NCI-H82 treated with DMSO at 0.1 percent for 48 hours (cell line): ENCODE measurements at regions not wholly inside any gene's neighbourhood (a gene's known extent, or its start where the extent isn't known, plus 50 kb on each side); places are given as distances from the start of the nearest gene placed in this dataset.
"Not testable (repeated sequence)": the region's sequence is repeated elsewhere in the genome, so short reads cannot be mapped to it uniquely, and the experiment has no call there.

ENCODE experiments used
- DNase-seq: peaks from one replicate; lab custom pipeline; 2025; ENCODE audit not compliant: unreplicated experiment; lab: John Stamatoyannopoulos, UW

DNA sequence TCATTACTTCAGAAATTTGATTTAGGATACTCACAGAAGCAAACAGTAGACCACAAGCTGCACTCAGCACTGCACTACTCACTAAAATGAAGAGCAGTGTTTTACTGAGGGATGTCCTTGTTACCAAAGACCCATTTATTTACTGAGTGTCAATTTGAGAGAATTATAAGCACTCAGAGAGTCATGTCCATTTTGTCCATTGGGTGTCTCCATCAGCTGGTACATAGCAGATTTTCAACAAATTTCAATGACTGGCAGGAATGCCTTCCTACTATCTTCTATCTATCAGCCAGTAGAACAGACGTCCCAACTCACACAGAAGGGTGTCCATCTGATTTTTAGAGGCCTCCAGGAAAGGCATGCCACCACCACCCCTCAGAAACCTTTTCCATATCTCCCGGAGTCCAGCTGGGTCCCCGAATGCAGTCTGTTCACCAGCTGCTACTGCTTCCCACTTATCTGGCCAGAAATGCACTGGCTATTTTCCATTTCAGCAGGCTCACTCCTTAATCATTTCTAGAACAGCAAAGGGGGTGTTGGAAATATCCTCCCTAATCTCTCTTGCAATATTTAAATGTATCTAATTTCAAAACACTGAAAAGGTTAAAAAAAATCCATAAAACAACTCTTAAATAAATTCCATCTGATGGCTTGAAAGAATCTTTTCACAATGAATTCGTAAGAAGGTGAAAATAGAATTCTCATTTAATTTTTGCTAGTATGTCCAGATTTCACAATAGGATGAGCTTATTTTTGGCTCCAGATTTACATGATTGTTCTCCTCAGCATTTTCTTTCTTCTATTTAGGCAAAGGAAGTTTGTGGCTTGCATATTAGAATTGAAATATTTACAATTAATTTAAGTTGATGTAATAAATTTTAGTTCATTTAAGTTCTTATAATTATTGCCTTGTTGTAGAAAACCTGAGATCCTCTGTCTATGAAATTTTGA lies 1164.0 kb upstream of the CELF2 start:
- no peak for DNase-seq

DNA sequence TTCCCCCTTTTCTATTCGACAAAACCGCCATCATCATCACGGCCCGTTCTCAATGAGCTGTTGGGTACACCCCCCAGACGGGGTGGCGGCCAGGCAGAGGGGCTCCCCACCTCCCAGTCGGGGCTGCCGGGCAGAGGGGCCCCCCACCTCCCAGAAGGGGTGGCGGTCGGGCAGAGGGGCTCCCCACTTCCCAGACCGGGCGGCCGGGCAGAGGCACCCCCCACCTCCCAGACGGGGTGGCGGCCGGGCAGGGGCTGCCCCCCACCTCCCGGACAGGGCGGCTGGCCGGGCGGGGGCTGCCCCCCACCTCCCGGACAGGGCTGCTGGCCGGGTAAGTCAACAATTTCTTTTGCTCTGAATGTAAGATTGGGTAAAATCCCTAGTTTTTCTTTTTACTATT lies 1162.2 kb upstream of the CELF2 start:
- DNase-seq: not testable (repeated sequence)

DNA sequence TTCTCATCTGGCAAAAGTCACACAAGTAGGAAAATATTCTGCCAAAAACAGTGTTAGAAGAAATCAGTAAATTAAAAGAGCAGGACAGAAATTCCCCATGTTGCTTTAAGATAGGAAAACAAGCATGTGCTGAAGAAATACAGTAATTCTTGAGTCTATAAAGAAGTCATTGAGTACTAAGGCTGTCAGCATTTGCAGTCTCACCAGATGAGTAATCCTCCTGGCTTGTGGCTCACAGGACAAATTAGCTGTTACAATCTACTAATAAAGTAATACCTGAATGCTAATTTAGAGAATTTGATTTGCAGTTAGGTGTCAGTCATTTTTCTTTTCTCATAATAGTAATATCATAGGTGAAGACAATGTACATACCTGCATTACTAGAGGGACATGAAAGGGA lies 1158.9 kb upstream of the CELF2 start:
- no peak for DNase-seq

GRCh38 chr10:9860045-9860444 lies 1157.6 kb upstream of the CELF2 start:
- DNase-seq: no peak

GRCh38 chr10:9863559-9864121 lies 1154.0 kb upstream of the CELF2 start:
- DNase-seq: no peak

- no peak for DNase-seq
Observed at GRCh38 chr10:9868499-9868898, 1149.2 kb upstream of the CELF2 start.

DNA sequence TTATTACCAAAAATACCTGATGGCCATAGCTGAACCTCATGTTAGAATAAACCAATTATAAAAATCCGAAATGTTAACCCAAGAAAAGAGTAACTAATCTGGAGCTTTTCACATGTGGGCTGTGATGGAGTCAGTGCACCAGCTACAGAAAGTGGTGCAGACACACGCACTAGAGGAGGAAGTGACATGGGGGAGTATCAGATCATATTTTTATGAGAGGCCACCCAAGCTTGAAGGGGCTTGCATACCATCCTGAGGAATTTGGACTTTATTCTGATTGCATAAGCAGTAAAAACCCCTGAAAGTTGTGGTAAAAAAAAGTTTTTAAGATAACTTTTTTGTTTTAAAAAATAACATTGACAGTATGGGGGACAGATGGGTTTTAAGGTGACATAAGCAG lies 1148.5 kb upstream of the CELF2 start:
- no peak for DNase-seq

DNA sequence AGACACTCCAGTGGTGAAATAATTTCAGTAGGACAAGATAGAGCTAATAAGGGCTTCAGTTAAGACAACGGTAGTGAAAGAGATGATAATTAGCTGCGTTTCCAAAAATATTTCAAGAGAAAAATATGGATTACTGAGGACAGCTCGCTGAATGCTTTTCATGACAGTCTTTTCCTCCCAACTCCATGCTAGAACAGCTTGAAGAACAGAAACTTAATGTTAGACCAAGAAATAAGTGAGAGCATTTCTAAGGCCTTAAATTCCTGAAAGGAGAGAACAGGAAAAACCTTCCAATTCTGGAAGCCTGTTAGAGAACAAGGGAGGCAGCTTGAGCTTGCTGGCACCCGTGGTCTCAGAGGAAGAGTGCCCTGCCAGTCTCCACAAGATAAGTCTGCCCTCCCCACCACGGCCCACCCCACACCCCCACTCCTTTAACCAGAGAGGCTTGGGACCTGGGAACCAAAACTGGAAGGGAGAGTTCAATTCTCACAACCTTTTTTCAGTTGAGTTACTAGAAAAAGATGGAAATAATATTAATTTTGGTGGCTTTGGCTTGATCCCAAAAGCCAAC lies 1148.0 kb upstream of the CELF2 start:
- no peak for DNase-seq

- DNase-seq: no peak
Observed at GRCh38 chr10:9875353-9875752, 1142.3 kb upstream of the CELF2 start.

DNA sequence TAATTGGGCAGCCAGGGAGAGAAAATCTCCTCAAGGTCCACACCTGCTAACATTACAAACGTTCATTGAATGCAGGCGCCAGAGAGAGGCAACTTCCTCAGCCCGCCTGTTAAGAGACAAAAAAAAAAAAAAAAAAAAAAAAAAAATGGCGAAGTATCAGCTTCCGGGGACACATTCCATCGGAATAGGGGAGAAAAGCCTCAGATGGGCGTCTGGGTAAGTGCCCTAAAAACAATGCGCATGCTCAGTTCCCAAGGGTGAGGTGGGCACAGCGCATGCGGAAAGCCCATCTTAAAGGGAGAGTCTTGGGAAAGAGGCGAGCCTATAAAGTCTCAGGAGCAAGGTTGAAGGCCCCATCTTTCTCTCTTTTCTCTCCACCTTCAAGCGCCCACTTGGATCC lies 1139.7 kb upstream of the CELF2 start:
- DNase-seq: no peak

DNA sequence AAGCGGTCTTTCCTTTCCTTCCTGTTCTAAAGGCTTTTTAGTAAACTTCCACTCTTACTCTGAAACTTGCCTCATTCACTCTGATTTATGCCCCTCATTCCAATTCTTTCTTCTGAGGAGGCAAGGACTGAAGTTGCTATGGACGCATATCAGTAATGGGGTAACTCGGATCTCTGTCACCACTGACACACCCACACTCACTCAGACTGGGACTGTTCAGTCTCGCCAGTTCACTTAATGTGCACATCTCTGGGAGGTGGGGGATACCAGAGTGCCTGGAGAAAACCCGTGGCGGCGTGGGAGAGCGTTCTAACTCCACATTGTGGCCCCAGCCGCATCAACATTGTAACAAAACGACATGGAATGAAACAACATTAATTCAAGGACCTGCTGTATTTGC lies 1139.3 kb upstream of the CELF2 start:
- DNase-seq: no peak

GRCh38 chr10:9885761-9886160 lies 1131.9 kb upstream of the CELF2 start:
- DNase-seq: no peak

DNA sequence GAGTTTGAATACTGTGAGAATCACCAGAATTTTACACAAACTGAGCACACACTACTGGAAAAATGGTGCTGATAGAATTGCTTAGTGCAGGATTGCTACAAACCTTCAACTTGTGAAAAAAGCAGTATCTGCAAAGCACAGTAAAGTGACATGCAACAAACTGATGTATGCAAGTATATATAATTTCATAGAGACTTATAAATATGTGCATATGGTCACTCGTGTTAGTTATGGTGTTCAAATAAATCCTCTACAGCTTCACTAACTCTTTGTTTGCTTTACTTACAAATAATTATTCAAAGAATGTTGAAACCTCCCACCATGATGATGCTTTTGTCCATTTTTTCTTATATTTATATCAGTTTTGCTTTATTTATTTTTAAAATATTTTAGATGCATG lies 1130.9 kb upstream of the CELF2 start:
- DNase-seq: no peak

DNA sequence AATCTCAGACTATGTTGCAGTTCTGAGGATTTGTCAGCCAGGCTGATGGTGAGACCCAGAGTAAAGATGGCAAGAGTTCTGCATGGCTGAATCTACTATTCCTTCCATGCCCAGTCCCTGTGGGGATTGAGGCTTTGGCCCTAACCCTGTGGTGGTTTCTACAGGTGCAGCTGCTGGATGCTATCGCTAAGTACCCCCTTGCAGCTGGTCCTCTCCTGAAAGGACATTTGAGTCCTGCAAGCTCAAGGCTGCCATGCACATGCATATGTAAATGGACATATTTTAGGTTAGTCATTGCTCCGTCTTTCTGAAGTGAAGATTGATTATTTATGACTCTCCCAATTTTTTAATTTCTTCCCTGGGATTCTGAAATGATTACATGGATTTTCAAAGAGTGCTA lies 1122.2 kb upstream of the CELF2 start:
- no peak for DNase-seq

- no peak for DNase-seq
Observed at GRCh38 chr10:9895981-9896380, 1121.7 kb upstream of the CELF2 start.

- no peak for DNase-seq
Observed at GRCh38 chr10:9898633-9899395, 1118.9 kb upstream of the CELF2 start.

DNA sequence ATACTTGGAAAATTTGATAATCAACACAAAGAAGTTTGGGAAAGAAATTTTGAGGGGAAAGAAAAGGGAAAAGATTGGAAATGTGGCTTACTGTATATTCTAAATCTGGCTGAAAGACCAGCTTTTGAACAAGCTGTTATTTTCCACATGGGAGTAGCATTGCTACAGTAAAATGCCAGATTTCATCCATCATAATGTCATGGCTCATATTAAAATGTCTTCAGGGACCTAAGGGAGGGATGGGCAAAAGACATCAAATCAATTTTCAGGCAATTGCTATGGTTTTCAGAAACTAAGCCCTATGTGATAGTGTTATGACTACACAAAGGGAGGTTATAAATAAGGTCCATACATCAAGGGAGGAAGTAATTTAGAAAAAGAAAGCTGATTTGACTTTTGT lies 1116.9 kb upstream of the CELF2 start:
- no peak for DNase-seq

DNA sequence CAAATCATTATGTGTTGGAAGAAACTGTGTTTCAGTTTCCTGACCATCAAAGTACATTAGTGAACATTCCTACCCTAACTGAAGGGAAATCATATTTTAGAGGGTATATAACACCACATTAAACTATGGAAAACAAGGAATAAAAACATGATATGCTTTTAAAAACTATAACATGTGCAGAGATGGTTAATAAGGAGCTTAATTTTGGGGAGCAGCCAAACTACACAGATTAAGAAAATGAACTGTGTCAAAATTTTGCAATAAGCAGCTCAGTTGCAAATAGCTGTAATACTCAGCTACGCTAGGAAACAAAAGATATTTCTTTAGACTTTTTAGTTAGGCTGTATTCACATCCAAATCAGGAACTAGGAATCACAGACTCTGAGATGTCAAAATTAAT lies 1115.7 kb upstream of the CELF2 start:
- DNase-seq: no peak

DNA sequence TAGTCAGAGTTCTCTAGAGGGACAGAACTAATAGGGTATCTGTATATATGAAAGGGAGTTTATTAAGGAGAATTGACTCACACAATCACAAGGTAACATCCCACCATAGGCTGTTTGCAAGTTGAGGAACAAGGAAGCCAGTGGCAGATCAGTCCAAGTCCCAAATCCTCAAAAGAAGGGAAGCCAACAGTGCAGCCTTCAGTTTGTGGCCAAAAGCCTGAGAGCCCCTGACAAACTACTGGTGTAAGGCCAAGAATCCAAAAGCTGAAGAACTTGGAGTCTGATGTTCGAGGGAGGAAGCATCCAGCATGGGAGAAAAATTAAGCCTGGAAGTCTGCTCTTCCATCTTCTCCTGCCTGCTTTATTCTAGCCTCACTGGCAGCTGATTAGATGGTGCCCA lies 1107.2 kb upstream of the CELF2 start:
- DNase-seq: no peak

DNA sequence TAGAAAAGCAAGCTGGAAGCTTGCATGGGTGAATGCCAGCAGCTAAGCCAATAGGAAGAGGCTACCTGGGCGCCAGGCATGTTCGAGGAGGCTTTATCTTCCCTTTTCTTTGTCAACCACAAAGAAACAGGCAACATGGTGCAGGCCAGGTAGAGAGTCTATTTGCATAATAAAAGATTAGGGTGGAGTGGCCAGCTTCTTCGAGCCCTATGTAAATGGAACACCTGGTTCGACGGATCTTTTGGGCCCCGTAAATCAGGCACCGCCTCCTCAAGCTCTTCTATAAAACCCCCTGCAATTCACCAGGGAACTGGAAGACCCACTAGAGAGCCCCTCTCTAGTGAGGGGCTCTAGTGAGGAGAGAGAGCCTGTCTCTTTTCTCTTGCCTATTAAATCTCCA lies 1106.2 kb upstream of the CELF2 start:
- no peak for DNase-seq

DNA sequence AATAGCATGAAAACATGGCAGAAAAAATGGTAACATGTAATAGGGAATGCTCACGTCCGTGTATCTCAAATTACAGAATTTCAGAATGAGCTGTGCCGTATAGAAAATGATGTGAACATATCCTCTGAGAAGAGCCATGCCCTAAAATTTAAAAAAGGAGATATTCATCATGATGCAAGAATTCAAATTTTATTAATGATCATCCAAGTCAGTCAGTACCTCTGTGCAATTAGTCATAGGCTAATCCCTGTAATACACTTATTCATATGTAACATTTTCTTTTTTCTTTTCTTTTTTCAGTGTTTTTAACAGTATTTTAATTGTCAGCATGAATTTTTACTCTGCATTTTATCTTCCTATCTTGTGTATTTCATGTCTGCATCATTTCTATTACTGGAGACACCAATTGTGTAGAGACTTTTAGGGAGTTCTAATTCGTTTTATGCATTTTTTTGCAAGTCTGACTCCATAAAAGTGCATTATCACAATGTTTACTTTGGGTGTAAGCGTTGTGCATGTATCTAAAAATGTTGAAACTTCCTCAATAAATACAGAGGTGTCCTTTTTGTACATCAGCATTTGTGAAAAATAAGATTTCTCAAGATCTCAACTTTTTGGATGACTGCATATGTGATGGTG lies 1103.7 kb upstream of the CELF2 start:
- no peak for DNase-seq
